ENCODE measurements at regions not wholly inside any gene's neighbourhood (a gene's known extent, or its start where the extent isn't known, plus 50 kb on each side); places are given as distances from the start of the nearest gene placed in this dataset.
"Not testable (repeated sequence)": the region's sequence is repeated elsewhere in the genome, so short reads cannot be mapped to it uniquely, and the experiment has no call there.

DNA sequence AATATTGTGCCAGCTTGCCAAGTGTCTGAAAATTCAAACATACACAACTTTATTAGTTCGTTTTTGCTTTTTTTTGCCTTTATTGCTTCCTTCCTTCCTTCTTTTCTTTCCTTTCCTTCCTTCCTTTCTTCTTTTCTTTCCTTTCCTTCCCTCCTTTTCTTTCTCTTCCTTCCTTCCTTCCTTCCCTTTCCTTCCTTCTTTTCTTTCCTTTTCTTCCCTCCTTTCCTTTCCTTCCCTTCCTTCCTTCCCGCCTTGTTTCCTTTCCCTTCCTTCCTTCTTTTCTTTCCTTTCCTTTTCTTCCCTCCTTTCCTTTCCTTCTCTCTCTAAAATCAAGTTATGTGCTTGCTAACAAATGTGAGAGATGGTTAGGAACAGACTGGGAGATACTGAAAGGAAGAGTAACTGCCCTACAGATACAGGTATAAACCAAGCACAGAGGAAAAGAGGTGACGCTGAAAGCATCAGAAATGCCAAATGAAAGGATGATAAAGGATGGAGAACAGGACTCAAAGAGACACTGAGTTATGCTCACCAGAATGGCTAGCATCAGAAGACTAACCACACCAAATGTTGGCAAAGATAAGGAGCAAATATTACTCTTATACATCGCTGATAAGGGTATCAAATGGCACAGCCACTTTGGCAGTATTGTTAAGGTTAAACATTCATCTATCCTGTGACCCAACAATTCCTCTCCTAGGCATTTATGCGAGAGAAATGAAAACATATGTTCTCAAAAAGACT lies 151.6 kb downstream of the MREG start:
- Histone ChIP-seq H3K4me1 (no peaks in the 10 kb centered on the region), H3K4me3 (no peak overlapping the region), H3K27me3 (ENCODE audit: insufficient read depth in 3 of 3, low read length in 2 of 3) (no peaks in the 10 kb centered on the region), H3K36me3 (ENCODE audit: insufficient read depth in 1 of 2, low read depth in 1 of 2) (no peaks in the 10 kb centered on the region), H3K9me3 (no peaks in the 10 kb centered on the region), H3K27ac (no peak overlapping the region)
- no peak for DNase-seq
- intact Hi-C loops (cut with DNase I) = no loop called here
- ATAC-seq = no peak
- TF ChIP-seq, protein P1, sequence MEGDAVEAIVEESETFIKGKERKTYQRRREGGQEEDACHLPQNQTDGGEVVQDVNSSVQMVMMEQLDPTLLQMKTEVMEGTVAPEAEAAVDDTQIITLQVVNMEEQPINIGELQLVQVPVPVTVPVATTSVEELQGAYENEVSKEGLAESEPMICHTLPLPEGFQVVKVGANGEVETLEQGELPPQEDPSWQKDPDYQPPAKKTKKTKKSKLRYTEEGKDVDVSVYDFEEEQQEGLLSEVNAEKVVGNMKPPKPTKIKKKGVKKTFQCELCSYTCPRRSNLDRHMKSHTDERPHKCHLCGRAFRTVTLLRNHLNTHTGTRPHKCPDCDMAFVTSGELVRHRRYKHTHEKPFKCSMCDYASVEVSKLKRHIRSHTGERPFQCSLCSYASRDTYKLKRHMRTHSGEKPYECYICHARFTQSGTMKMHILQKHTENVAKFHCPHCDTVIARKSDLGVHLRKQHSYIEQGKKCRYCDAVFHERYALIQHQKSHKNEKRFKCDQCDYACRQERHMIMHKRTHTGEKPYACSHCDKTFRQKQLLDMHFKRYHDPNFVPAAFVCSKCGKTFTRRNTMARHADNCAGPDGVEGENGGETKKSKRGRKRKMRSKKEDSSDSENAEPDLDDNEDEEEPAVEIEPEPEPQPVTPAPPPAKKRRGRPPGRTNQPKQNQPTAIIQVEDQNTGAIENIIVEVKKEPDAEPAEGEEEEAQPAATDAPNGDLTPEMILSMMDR (IDR thresholded peaks at IDR 0.05) = no peak
- WGBS, 3 donors = 86 to 90% (median 89%) methylated on average over 5 of the region's 5 CpGs

DNA sequence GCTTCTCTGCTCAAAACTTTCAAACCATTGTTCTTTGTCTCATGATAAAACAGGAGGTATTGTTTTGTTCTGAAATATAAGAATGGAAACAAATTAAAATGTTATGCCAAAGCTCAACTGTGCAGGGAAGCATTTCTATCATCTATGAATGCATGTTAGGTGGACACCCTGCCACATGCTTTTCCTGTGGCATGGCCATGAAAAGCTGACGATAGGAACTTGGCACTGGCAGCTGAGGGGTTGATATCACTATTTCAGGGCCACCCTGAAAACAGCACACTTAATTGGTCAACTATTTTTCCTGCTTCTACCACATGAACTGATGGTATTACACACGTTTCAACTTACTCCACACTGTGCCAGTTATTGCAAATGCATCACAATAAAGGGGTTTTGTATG lies 157.3 kb downstream of the MREG start:
- no peaks in the 10 kb centered on the region for H3K36me3 ChIP-seq (ENCODE audit: insufficient read depth in 1 of 2, low read depth in 1 of 2)
- no peaks in the 10 kb centered on the region for H3K9me3 ChIP-seq
- TF ChIP-seq, protein P1 (IDR thresholded peaks at IDR 0.05) = no peak
- H3K27me3 ChIP-seq (ENCODE audit: insufficient read depth in 3 of 3, low read length in 2 of 3) = no peaks in the 10 kb centered on the region
- DNase-seq (no peak), ATAC-seq (peak in 1 of 4 donors; percentile 78)
- H3K27ac ChIP-seq = no peak overlapping the region
- 23 to 50% (median 38%) methylated on average over 2 of the region's 2 CpGs for WGBS, 3 donors
- H3K4me1 ChIP-seq = no peaks in the 10 kb centered on the region
- intact Hi-C loops (cut with DNase I) = no loop called here
- no peak overlapping the region for H3K4me3 ChIP-seq

DNA sequence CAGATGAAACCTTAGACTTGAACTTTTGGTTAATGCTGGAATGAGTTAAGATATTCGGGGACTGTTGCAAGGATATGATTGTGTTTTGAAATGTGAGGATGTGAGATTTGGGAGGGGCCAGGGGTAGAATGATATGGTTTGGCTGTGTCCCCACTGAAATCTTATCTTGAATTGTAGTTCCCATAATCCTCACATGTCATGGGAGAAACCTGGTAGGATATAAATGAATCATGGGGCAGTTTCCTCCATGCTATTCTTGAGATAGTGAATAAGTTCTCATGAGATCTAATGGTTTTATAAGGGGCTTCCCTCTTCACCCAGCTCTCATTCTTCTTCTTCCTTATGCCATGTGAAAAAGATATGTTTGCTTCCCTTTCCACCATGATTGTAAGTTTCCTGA lies 158.0 kb downstream of the MREG start:
- H3K4me1 ChIP-seq; H3K4me3 ChIP-seq; DNase-seq; H3K9me3 ChIP-seq; H3K27ac ChIP-seq; H3K27me3 ChIP-seq (ENCODE audit: insufficient read depth in 3 of 3, low read length in 2 of 3); H3K36me3 ChIP-seq (ENCODE audit: insufficient read depth in 1 of 2, low read depth in 1 of 2); intact Hi-C loops (cut with DNase I): not testable (repeated sequence)
- WGBS, 3 donors = 60 to 72% (median 72%) methylated on average over 1 of the region's 1 CpG
- ATAC-seq = peak in 1 of 4 donors; percentile 64

DNA sequence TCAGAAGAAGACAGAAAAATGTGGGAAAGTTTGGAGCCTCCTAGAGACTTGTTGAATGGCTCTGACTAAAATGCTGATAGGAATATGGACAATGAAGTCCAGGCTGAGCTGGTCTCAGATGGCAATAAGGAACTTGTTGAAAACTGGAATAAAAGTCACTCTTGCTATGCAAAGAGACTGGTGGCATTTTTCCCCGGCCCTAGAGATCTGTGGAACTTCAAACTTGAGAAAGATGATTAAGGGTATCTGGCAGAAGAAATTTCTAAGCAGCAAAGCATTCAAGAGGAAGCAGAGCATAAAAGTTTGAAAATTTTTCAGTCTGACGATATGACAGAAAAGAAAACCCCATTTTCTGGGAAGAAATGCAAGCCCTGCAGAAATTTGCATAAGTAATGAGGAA lies 159.3 kb downstream of the MREG start:
- no peaks in the 10 kb centered on the region for H3K9me3 ChIP-seq
- no peak overlapping the region for H3K4me3 ChIP-seq
- no peak for DNase-seq
- no peaks in the 10 kb centered on the region for H3K36me3 ChIP-seq (ENCODE audit: insufficient read depth in 1 of 2, low read depth in 1 of 2)
- TF ChIP-seq, protein P1 (IDR thresholded peaks at IDR 0.05) = no peak
- WGBS, 3 donors = 67 to 77% (median 76%) methylated on average over 2 of the region's 2 CpGs
- no peak for ATAC-seq
- H3K27me3 ChIP-seq (ENCODE audit: insufficient read depth in 3 of 3, low read length in 2 of 3) = no peaks in the 10 kb centered on the region
- intact Hi-C loops (cut with DNase I) = no loop called here
- H3K27ac ChIP-seq = no peak overlapping the region
- no peaks in the 10 kb centered on the region for H3K4me1 ChIP-seq

DNA sequence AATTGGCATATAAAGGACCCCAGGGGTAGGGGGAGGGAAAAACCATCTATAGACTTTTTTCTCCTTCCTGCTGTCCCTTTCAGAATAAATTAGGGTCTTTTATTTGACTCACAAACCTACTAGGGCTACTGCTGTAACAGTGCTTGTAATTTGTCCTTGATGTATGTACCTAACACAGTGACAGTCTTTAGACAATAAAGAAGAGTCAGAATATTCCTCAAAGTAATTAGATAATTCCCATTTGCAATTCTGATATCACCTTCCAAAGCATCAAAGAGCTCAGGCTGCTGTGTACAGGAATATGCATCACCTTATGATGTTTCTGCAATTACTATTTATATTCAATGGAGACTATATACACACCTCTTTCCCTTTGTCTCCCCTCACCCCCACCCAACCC lies 161.7 kb downstream of the MREG start:
- Histone ChIP-seq H3K27ac (no peak overlapping the region), H3K4me3 (no peak overlapping the region), H3K27me3 (ENCODE audit: insufficient read depth in 3 of 3, low read length in 2 of 3) (no peaks in the 10 kb centered on the region), H3K9me3 (no peaks in the 10 kb centered on the region), H3K36me3 (ENCODE audit: insufficient read depth in 1 of 2, low read depth in 1 of 2) (no peaks in the 10 kb centered on the region), H3K4me1 (no peaks in the 10 kb centered on the region)
- DNase-seq = no peak
- intact Hi-C loops (cut with DNase I) = no loop called here
- TF ChIP-seq, protein P1 (IDR thresholded peaks at IDR 0.05) = no peak
- ATAC-seq = no peak

Measured in psoas muscle (tissue), 7 donors.